ENCODE measurements at regions not wholly inside any gene's neighbourhood (a gene's known extent, or its start where the extent isn't known, plus 50 kb on each side); places are given as distances from the start of the nearest gene placed in this dataset.

DNA sequence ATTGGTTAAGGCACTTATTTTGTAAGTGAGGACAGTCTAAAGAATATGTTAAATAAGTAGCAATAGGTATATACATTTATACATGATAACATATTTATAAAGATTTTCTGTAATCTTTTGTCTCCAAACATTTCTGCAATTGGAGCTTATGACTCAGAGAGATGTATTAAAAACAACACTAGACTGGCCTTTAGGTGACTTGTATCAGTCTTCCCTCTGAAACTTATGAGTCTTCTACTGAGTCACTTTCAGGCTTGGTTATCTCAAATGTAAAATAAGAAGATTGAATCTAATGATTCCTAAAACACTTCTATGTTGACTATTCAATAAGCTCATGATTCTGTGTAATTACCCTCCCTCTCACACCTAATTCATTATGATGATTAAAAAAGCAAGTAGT, 672.6 kb upstream of the NEGR1 start:
- no peak for TF ChIP-seq POLR2A (IDR thresholded peaks at IDR 0.05)
- TF ChIP-seq CTCF (IDR thresholded peaks at IDR 0.05) = no peak

All from body of pancreas (tissue), 4 donors.